Dedifferentiated amniotic fluid mesenchymal stem cell (primary cell): ENCODE measurements at regions not wholly inside any gene's neighbourhood (a gene's known extent, or its start where the extent isn't known, plus 50 kb on each side); places are given as distances from the start of the nearest gene placed in this dataset.

Source experiments
- DNase-seq: peaks from one replicate; pipeline ENCODE4 v3.0.0-alpha.2; 2016; ENCODE audit errors: extremely low spot score

GRCh38 chr2:222064286-222064685, 234.5 kb downstream of the PAX3 start:
- no peak for DNase-seq

- peak; percentile 26 for DNase-seq
These were observed 239.9 kb downstream of the PAX3 start for GRCh38 chr2:222058819-222059445.

- no peak for DNase-seq
These were observed 241.3 kb downstream of the PAX3 start for GRCh38 chr2:222057347-222058073.

- DNase-seq, result no peak
These were observed 243.5 kb downstream of the PAX3 start for GRCh38 chr2:222055328-222055727.

GRCh38 chr2:222054813-222055212, 244.0 kb downstream of the PAX3 start:
- no peak for DNase-seq

- no peak for DNase-seq
These were observed 245.8 kb downstream of the PAX3 start for GRCh38 chr2:222052934-222053367.

- DNase-seq, result no peak
These were observed 247.8 kb downstream of the PAX3 start for GRCh38 chr2:222050981-222051380.

GRCh38 chr2:222049946-222050345, 248.9 kb downstream of the PAX3 start:
- no peak for DNase-seq

GRCh38 chr2:222043897-222044296, 254.9 kb downstream of the PAX3 start:
- DNase-seq, result no peak

GRCh38 chr2:222042666-222043065, 256.1 kb downstream of the PAX3 start:
- DNase-seq, result no peak

GRCh38 chr2:222040333-222040732, 258.5 kb downstream of the PAX3 start:
- DNase-seq, result no peak

GRCh38 chr2:222039821-222040220, 259.0 kb downstream of the PAX3 start:
- no peak for DNase-seq

GRCh38 chr2:222038067-222038802, 260.6 kb downstream of the PAX3 start:
- peak; percentile 48 for DNase-seq

GRCh38 chr2:222037211-222037610, 261.6 kb downstream of the PAX3 start:
- DNase-seq, result no peak

GRCh38 chr2:222034058-222034457, 264.7 kb downstream of the PAX3 start:
- no peak for DNase-seq

- no peak for DNase-seq
These were observed 265.3 kb downstream of the PAX3 start for GRCh38 chr2:222033541-222033940.

- DNase-seq, result no peak
These were observed 272.9 kb downstream of the PAX3 start for GRCh38 chr2:222025881-222026271.

GRCh38 chr2:222024932-222025880, 273.6 kb downstream of the PAX3 start:
- peak; percentile 27 for DNase-seq

GRCh38 chr2:222017252-222017850, 281.4 kb downstream of the PAX3 start:
- no peak for DNase-seq

GRCh38 chr2:222013889-222014288, 284.9 kb downstream of the PAX3 start:
- DNase-seq, result no peak

- no peak for DNase-seq
These were observed 298.5 kb downstream of the PAX3 start for GRCh38 chr2:222000326-222000725.
